GM21576 (cell line): ENCODE measurements at regions not wholly inside any gene's neighbourhood (a gene's known extent, or its start where the extent isn't known, plus 50 kb on each side); places are given as distances from the start of the nearest gene placed in this dataset.
"Not testable (repeated sequence)": the region's sequence is repeated elsewhere in the genome, so short reads cannot be mapped to it uniquely, and the experiment has no call there.

Experiments
- ATAC-seq: cut with Tn5 transposase; IDR thresholded peaks from one replicate; pipeline ENCODE4 v1.9.1; 2021; ENCODE audit warnings: mild to moderate bottlenecking, moderate library complexity; ENCODE audit not compliant: unreplicated experiment

DNA sequence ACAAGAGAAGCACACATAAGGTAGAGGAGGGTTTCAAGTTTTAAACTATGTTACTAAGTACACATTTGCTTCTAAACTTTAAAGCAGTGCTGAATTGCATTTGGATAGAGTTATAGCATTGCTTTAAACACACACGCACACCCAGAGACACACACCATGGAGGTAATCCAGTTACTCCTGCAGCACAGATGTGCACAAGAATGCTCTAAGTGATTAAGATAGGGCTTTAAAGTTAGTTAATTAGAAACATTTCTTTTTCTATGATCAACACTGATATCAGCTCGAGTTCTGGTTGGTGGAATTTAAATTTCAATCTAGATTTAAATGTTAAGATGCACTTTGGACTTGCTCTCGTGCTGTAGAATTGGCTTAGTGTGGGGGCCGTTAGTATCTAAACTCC is 492.3 kb downstream of the ZEB2 start:
- ATAC-seq = no peak

GRCh38 chr2:144026753-144027152 is 493.2 kb downstream of the ZEB2 start:
- no peak for ATAC-seq

GRCh38 chr2:144020047-144020446 is 499.9 kb downstream of the ZEB2 start:
- no peak for ATAC-seq

- no peak for ATAC-seq
These were observed 504.2 kb downstream of the ZEB2 start for GRCh38 chr2:144015655-144016245.

DNA sequence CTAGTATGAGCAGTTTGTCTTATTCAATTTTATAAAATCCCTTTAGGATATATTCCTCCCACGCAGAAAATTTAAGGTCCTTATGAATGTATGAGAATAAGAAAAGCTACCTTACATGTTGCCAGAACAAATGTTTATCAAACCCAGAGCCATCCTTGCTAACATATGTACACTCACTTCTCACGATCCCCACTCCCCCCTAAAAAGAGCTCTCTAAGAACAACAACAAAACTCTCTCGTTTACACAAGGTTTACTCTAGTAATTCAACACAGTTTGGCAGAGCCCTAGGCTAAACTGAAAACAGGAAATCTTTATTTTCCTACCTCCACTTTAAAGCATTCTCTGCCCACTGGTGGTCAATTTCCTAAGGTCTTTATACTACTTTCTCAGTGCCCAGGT is 504.9 kb downstream of the ZEB2 start:
- no peak for ATAC-seq

GRCh38 chr2:144014103-144014502 is 505.8 kb downstream of the ZEB2 start:
- ATAC-seq = no peak

DNA sequence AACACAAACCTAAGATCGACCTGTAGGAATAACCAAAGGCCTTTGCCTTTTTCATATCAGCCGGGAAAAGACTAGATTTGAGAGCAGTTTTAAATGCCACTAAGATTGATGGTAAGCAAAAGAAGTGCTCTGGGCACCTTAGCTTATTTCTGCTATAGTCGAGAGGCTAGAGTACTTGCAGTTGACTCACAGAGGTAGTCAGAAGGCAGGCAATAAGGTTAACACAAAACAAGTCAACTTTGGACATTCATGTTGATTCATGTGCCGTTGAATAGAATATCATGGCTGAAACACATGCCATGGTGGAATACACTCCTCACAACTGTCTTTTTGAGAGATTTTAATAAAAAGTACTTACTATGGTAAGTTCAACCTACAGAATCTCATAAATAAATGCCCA is 507.6 kb downstream of the ZEB2 start:
- ATAC-seq = no peak

DNA sequence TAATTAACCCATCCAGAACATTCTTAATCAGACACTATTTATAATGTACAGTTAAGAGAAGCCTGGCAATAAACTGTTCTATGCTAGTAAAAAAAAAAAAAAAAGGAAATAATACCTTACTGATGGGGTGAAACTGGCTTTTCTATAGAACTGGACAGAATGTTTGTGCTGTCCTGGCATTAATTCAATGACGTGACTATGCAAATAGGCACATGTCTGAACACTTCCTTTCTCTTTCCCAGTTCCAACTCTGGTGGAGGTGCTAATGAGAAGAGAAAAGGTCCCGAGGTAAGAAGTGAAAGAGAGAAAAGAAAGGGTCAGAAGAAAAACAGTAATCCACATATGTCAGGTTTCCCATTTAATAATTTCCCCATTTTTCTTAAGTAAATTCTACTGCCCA is 508.4 kb downstream of the ZEB2 start:
- no peak for ATAC-seq

- no peak for ATAC-seq
These were observed 508.8 kb downstream of the ZEB2 start for GRCh38 chr2:144011098-144011497.

DNA sequence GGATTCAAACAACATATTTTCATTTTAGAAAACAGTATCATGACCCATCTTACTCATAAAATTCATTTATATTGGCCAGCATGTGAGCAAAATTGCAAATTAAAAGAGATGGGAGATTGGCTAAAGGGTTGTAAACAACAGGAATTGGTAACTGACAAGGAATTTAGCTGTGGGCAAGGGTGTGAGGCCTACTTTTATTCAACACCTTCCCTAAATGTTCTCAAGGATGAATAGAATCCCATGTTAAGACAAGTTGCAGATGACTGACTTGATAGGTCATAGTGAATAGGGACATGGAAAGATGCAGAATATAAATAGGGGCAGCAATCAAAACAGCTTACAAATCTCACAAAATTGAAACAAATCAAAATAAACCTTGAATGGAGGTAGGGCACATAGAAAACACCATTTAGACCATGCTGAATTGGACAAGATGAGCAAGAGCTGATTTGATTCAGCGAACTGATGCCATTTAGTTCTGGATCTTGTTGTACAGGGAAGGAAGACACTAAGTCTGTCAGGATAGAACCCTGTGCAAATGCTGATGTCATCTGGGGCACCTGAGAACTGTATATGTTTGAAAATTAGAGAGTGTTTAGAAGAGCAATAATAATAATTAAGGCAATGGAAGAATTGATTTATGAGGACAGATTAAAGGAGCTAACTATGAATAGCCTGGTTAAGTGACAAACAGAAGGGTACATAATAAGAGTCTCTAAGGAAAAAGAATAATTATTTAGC is 509.7 kb downstream of the ZEB2 start:
- ATAC-seq = no peak

DNA sequence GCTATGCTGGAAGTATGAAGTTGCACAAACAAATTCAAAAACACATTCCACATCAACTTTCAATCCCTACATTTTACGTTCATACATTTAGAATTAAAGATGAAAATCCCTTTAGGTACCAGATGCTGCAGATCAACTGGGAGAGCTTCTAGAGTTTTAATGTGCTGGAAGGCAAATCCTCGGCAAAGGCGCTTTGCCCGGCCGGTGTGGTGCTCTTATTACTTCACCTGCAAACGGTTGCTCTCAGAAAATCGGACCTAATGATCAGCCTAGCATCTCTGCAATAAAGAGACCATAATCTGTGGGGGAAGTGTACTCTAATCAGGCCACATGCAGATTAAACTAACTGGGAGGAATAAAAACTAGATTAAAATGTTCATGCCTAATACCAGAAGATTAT is 513.8 kb downstream of the ZEB2 start:
- no peak for ATAC-seq

- ATAC-seq = no peak
These were observed 515.2 kb downstream of the ZEB2 start for GRCh38 chr2:144004742-144005141.

GRCh38 chr2:144003460-144004075 is 516.4 kb downstream of the ZEB2 start:
- ATAC-seq = no peak

DNA sequence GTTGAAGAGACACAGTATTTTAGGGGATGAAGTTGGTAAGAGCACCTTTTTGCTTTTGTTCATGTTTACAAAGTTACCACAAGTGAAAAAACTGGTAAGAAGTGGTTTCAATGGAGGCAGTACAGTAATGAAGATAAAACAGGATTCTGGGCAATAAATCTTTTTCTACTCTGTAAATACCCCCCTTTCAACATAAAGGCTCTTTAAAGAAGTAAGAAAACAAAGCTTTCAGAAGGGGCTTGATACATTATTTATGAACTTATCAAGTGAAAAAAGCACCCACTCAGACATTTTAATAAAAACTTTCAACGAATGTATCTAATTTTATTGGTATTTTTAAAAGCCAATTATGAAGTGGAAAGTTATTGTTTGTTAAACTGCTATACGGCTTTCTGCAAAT is 522.9 kb downstream of the ZEB2 start:
- no peak for ATAC-seq

DNA sequence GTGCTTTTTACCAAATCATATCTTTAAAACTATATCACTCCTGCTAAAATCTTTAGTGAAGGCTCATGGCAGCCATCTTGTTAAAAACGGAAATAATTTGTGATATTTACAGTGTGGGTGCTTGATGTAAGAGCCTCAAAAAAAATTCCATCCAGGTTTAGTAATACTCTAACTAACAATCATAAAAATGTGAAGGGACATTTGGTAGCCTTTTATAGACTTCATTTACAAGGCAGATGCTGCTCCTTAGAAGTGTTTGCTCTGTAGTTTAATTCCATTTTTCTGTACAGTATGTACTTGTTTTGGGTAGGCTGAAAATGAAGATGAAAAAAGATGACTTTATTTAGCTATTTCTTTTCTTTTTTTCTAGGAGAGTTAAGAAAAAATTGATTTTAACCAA is 525.0 kb downstream of the ZEB2 start:
- ATAC-seq = no peak

- not testable (repeated sequence) for ATAC-seq
These were observed 528.3 kb downstream of the ZEB2 start for GRCh38 chr2:143991596-143991995.

DNA sequence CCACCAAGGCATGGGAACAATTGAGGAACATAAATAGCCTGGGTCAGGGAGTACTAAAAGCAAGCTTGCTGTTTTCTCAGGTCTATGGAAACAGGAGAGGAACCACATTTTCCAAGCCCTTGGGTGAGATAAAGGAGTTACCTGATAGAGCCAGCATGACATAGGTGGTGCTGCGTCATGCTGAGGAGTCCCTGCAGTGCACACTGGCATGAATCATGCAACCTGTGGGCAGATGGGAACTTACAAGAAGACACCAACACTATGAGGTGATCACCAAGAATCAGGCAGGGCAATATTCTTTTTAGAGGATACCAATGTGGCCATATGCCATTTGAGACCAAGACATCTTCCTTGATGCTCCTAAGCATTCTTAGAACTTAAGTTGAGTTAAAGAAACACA is 531.8 kb downstream of the ZEB2 start:
- ATAC-seq = no peak

- ATAC-seq = no peak
These were observed 538.5 kb downstream of the ZEB2 start for GRCh38 chr2:143981428-143981827.

DNA sequence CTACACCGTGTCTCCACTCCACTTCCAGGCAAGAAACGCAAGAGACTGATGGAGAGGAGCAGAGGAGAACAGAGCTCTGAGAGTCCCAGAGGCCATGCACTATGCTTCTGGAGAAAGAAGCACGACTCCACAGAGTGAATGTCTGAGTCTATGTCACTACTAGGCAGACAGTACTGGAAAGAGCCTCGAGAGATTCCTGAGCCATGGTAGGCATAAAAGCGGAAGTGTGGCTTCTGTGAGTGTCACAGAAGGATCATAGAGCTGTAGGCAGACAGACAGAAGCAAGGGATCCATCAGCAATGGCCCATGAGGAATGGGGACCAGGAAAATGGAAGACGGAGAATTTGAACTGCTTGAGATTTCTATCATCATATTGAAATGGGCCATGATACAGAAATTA is 542.6 kb downstream of the ZEB2 start:
- no peak for ATAC-seq

DNA sequence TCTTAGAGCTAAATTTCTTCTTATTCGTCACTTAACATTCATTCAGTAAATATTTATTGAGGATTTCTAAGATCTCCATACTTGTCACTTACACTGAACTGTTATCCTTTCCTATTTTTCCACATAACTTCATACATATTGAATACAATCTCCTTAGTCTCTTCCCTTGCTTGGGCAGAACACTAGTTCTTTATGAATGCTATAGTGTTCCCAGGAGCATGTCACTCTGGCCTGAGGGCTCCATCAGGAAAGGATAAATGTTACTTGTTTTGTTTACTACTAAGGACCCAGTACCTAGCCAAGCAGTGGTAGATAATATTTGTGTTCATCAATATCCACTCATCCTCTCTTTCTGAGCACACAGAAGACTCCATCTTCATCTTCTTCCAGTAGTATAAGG is 544.7 kb downstream of the ZEB2 start:
- no peak for ATAC-seq

DNA sequence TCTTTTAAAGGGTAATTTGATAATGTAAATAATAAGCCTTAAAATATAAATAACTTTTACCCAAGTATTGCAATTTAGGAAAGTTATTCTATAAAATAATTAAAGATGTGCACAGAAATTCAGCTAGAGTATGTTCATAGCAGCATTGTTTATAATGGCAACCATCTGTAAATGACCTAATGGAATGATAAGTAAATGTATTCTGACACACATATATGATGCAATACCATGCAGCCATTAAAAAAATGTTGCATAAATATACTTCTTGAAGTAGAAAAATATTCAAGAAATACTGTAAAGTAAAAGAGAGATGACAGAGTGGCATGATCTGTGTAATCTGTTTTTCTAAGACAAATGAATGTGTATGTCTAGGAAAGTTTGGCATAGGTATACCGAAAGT is 545.7 kb downstream of the ZEB2 start:
- no peak for ATAC-seq

DNA sequence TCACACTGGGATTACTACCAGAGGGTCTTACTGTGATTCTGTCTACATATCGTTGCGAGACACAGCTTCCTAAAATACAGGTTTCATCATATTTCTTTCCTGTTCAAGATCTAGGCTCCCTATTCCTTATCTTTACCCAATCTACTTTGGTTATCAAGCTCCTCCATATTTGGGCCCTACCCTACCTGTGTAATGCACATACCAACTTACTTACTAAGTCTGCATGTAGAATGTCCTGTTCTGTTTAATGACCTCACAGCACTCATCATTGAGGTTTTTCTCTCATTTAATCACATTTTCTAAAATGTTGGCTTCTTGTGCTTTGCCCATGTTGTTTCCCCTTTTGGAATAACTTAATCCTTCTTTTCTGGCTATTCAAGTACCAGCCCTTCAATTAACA is 551.1 kb downstream of the ZEB2 start:
- ATAC-seq = no peak
